ENCODE measurements at regions not wholly inside any gene's neighbourhood (a gene's known extent, or its start where the extent isn't known, plus 50 kb on each side); places are given as distances from the start of the nearest gene placed in this dataset.
"Not testable (repeated sequence)": the region's sequence is repeated elsewhere in the genome, so short reads cannot be mapped to it uniquely, and the experiment has no call there.

- Mint-ChIP-seq H3K9me3 (peaks cover 0 to 12% (median 3%) of the 10 kb centered on the region in 7 donors), H3K4me1 (no peaks in the 10 kb centered on the region), H3K27me3 (peaks cover 6 to 39% (median 10%) of the 10 kb centered on the region in 3 donors), H3K27ac (no peak overlapping the region), H3K36me3 (no peaks in the 10 kb centered on the region), H3K4me3 (no peak overlapping the region)
- no peak for ATAC-seq (ENCODE audit: low read depth in 2 of 2)
- DNase-seq: no peak
These were observed 55.5 kb downstream of the PRR15 start for GRCh38 chr7:29619111-29619510.

GRCh38 chr7:29619848-29620555 is 56.4 kb downstream of the PRR15 start:
- DNase-seq: no peak
- no peak overlapping the region for H3K4me3 Mint-ChIP-seq

GRCh38 chr7:29620556-29620930 is 56.9 kb downstream of the PRR15 start:
- no peaks in the 10 kb centered on the region for H3K36me3 Mint-ChIP-seq
- H3K27me3 Mint-ChIP-seq: peaks cover 14 to 32% (median 16%) of the 10 kb centered on the region in 3 donors
- H3K4me3 Mint-ChIP-seq: no peak overlapping the region
- peaks cover 0 to 9% (median 3%) of the 10 kb centered on the region in 7 donors for H3K9me3 Mint-ChIP-seq
- no peak overlapping the region for H3K27ac Mint-ChIP-seq
- DNase-seq (no peak), ATAC-seq (ENCODE audit: low read depth in 2 of 2) (no peak)
- no peaks in the 10 kb centered on the region for H3K4me1 Mint-ChIP-seq

More at GRCh38 chr7:29619848-29620555, 56.4 kb downstream of the PRR15 start:
- Mint-ChIP-seq H3K9me3 (peaks cover 0 to 9% (median 3%) of the 10 kb centered on the region in 7 donors), H3K36me3 (no peaks in the 10 kb centered on the region), H3K27ac (peak overlapping the region in 1 of 6 donors; percentile 35), H3K4me1 (no peaks in the 10 kb centered on the region), H3K27me3 (peaks cover 9 to 32% (median 13%) of the 10 kb centered on the region in 3 donors)
- ATAC-seq (ENCODE audit: low read depth in 2 of 2): no peak

GRCh38 chr7:29622335-29623265 is 59.0 kb downstream of the PRR15 start:
- Mint-ChIP-seq H3K4me1 (no peaks in the 10 kb centered on the region), H3K36me3 (no peaks in the 10 kb centered on the region), H3K27ac (peak overlapping the region in 1 of 6 donors; percentile 34), H3K9me3 (peaks cover 0 to under 1% (median 0%) of the 10 kb centered on the region in 7 donors), H3K4me3 (no peak overlapping the region), H3K27me3 (peaks cover 16 to 29% (median 19%) of the 10 kb centered on the region in 3 donors)
- DNase-seq (no peak), ATAC-seq (ENCODE audit: low read depth in 2 of 2) (no peak)

GRCh38 chr7:29623973-29624372 is 60.3 kb downstream of the PRR15 start:
- Mint-ChIP-seq H3K27me3 (peaks cover 22 to 37% (median 23%) of the 10 kb centered on the region in 3 donors), H3K27ac (no peak overlapping the region), H3K4me3 (no peak overlapping the region), H3K9me3 (no peaks in the 10 kb centered on the region), H3K36me3 (no peaks in the 10 kb centered on the region), H3K4me1 (no peaks in the 10 kb centered on the region)
- DNase-seq: no peak
- ATAC-seq (ENCODE audit: low read depth in 2 of 2): no peak

- Mint-ChIP-seq H3K36me3 (no peaks in the 10 kb centered on the region), H3K27ac (no peak overlapping the region), H3K4me1 (no peaks in the 10 kb centered on the region), H3K4me3 (no peak overlapping the region), H3K27me3 (peaks cover 18 to 29% (median 27%) of the 10 kb centered on the region in 3 donors), H3K9me3 (no peaks in the 10 kb centered on the region)
- ATAC-seq (ENCODE audit: low read depth in 2 of 2) (no peak), DNase-seq (no peak)
These were observed 63.1 kb downstream of the PRR15 start for GRCh38 chr7:29626730-29627129.

- H3K9me3 Mint-ChIP-seq: no peaks in the 10 kb centered on the region
- ATAC-seq (ENCODE audit: low read depth in 2 of 2) (no peak), DNase-seq (no peak)
- no peaks in the 10 kb centered on the region for H3K36me3 Mint-ChIP-seq
- no peak overlapping the region for H3K27ac Mint-ChIP-seq
- no peak overlapping the region for H3K4me3 Mint-ChIP-seq
- peaks cover 18 to 29% (median 27%) of the 10 kb centered on the region in 3 donors for H3K27me3 Mint-ChIP-seq
- H3K4me1 Mint-ChIP-seq: no peaks in the 10 kb centered on the region
These were observed 64.0 kb downstream of the PRR15 start for GRCh38 chr7:29627631-29628030.

GRCh38 chr7:29629507-29629906 is 65.9 kb downstream of the PRR15 start:
- Mint-ChIP-seq H3K27me3 (peaks cover 18 to 29% (median 24%) of the 10 kb centered on the region in 3 donors), H3K9me3 (no peaks in the 10 kb centered on the region), H3K27ac (peak overlapping the region in 1 of 6 donors; percentile 95), H3K4me3 (no peak overlapping the region), H3K4me1 (no peaks in the 10 kb centered on the region), H3K36me3 (no peaks in the 10 kb centered on the region)
- ATAC-seq (ENCODE audit: low read depth in 2 of 2) (no peak), DNase-seq (no peak)

GRCh38 chr7:29635067-29636008 is 71.7 kb downstream of the PRR15 start:
- DNase-seq; H3K36me3 Mint-ChIP-seq; H3K9me3 Mint-ChIP-seq; H3K4me1 Mint-ChIP-seq; H3K27ac Mint-ChIP-seq; H3K27me3 Mint-ChIP-seq; ATAC-seq (ENCODE audit: low read depth in 2 of 2); H3K4me3 Mint-ChIP-seq: not testable (repeated sequence)

GRCh38 chr7:29636009-29636351 is 72.3 kb downstream of the PRR15 start:
- H3K4me3 Mint-ChIP-seq: no peak overlapping the region
- no peak for ATAC-seq (ENCODE audit: low read depth in 2 of 2)

GRCh38 chr7:29637374-29637773 is 73.7 kb downstream of the PRR15 start:
- Mint-ChIP-seq H3K27ac (no peak overlapping the region), H3K36me3 (no peaks in the 10 kb centered on the region), H3K4me1 (no peaks in the 10 kb centered on the region), H3K27me3 (peaks cover 0 to 6% (median 0%) of the 10 kb centered on the region in 3 donors), H3K4me3 (no peak overlapping the region), H3K9me3 (no peaks in the 10 kb centered on the region)
- DNase-seq: no peak
- no peak for ATAC-seq (ENCODE audit: low read depth in 2 of 2)

More at GRCh38 chr7:29636009-29636351, 72.3 kb downstream of the PRR15 start:
- Mint-ChIP-seq H3K27me3 (peaks cover 0 to 6% (median 0%) of the 10 kb centered on the region in 3 donors), H3K36me3 (no peaks in the 10 kb centered on the region), H3K27ac (no peak overlapping the region), H3K9me3 (no peaks in the 10 kb centered on the region), H3K4me1 (no peaks in the 10 kb centered on the region)
- DNase-seq: no peak

GRCh38 chr7:29638841-29639240 is 75.2 kb downstream of the PRR15 start:
- not testable (repeated sequence) for DNase-seq, H3K36me3 Mint-ChIP-seq

GRCh38 chr7:29639386-29639785 is 75.8 kb downstream of the PRR15 start:
- no peak overlapping the region for H3K27ac Mint-ChIP-seq
- no peak for ATAC-seq (ENCODE audit: low read depth in 2 of 2)
- no peaks in the 10 kb centered on the region for H3K27me3 Mint-ChIP-seq
- no peaks in the 10 kb centered on the region for H3K36me3 Mint-ChIP-seq
- no peaks in the 10 kb centered on the region for H3K9me3 Mint-ChIP-seq
- no peaks in the 10 kb centered on the region for H3K4me1 Mint-ChIP-seq
- no peak for DNase-seq
- H3K4me3 Mint-ChIP-seq: no peak overlapping the region

More at GRCh38 chr7:29638841-29639240, 75.2 kb downstream of the PRR15 start:
- not testable (repeated sequence) for H3K9me3 Mint-ChIP-seq; H3K27me3 Mint-ChIP-seq; H3K27ac Mint-ChIP-seq; H3K4me1 Mint-ChIP-seq; ATAC-seq (ENCODE audit: low read depth in 2 of 2); H3K4me3 Mint-ChIP-seq
